ENCODE measurements at regions not wholly inside any gene's neighbourhood (a gene's known extent, or its start where the extent isn't known, plus 50 kb on each side); places are given as distances from the start of the nearest gene placed in this dataset.
"Not testable (repeated sequence)": the region's sequence is repeated elsewhere in the genome, so short reads cannot be mapped to it uniquely, and the experiment has no call there.

GRCh38 chr5:152787709-152788217, 382.7 kb upstream of the NMUR2 start:
- TF ChIP-seq CTCF (conservative IDR thresholded peaks at IDR 0.05); ZFX (IDR thresholded peaks at IDR 0.05): not testable (repeated sequence)

Data from C4-2B (cell line).